ENCODE measurements at regions not wholly inside any gene's neighbourhood (a gene's known extent, or its start where the extent isn't known, plus 50 kb on each side); places are given as distances from the start of the nearest gene placed in this dataset.

DNA sequence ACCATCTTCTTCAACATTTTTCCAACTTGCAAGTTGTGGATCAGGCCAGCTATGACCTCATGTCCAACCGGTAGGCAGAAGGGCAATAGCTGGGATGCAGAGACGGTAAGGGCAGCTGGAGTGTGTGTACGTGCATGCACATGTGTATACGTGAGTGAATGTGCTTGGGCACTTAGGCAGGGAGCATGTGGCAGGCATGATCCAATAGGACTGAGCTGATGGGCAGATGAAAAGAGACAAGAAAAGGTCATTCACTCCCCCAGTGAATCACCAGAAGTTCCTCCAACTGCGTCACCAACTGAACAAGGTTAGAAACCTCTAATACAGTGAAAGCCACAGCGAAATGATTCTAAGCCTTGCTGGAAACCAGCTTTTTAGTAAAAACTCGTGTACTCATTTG is 176.1 kb downstream of the FGFR2 start:
- Histone ChIP-seq H3K4me1 (no peaks in the 10 kb centered on the region), H3K27me3 (replicated peaks in 1 of 7) (no peaks in the 10 kb centered on the region), H3K36me3 (no peaks in the 10 kb centered on the region), H3K9me3 (no peaks in the 10 kb centered on the region), H3K27ac (no peak overlapping the region), H3K4me3 (no peak overlapping the region)
- WGBS, 5 donors = 86 to 91% (median 86%) methylated on average over 7 of the region's 7 CpGs
- TF ChIP-seq POLR2AphosphoS5 (IDR thresholded peaks at IDR 0.05) (no peak), POLR2A (IDR thresholded peaks at IDR 0.05) (no peak)
- TF ChIP-seq, protein P1, sequence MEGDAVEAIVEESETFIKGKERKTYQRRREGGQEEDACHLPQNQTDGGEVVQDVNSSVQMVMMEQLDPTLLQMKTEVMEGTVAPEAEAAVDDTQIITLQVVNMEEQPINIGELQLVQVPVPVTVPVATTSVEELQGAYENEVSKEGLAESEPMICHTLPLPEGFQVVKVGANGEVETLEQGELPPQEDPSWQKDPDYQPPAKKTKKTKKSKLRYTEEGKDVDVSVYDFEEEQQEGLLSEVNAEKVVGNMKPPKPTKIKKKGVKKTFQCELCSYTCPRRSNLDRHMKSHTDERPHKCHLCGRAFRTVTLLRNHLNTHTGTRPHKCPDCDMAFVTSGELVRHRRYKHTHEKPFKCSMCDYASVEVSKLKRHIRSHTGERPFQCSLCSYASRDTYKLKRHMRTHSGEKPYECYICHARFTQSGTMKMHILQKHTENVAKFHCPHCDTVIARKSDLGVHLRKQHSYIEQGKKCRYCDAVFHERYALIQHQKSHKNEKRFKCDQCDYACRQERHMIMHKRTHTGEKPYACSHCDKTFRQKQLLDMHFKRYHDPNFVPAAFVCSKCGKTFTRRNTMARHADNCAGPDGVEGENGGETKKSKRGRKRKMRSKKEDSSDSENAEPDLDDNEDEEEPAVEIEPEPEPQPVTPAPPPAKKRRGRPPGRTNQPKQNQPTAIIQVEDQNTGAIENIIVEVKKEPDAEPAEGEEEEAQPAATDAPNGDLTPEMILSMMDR (IDR thresholded peaks at IDR 0.05 in 8 of 11, conservative IDR thresholded peaks at IDR 0.05 in 3 of 11) = no peak
- no peak for DNase-seq
- intact Hi-C loops (cut with DNase I; ENCODE audit: low total_unique reads) = no loop called here

DNA sequence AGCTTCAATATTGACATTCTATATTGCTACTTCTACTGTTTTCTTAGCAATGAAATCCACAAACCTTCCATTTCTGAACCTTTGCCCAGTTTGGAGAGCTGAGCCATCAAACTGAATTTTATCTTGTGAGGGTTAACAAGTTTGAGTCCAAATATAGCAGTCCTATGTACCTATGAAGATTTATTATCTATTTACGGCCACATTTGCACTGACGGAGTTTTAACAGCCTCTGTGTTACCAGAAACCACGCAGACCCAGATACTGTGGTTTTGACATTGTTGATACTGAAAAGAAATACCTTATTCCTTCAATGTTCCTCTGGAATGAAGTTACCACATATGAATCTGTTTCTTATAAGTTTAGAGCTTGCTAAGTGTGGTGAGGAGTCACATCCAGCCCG is 172.6 kb downstream of the FGFR2 start:
- intact Hi-C loops (cut with DNase I; ENCODE audit: low total_unique reads) = no loop called here
- 51 to 70% (median 59%) methylated on average over 4 of the region's 4 CpGs for WGBS, 5 donors

DNA sequence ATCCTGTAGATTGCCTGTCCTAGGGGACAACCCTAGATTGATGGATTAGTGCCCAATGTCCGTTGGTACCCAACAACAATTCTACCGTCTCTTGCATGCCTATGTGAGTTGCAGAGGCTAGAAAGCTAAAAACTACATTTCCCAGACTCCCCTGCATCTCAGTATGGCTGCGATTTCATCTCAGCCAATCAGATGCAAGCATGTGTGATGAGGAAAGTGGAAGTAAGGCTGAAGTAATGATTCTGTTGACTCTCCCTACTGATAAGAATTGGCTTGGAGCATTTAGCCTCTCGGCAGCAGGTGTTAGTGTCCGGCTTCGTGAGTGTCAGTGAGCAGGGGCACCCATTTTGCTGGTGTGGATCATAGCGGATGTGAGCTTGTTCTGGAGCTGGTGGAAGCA is 171.9 kb downstream of the FGFR2 start:
- Histone ChIP-seq H3K27me3 (replicated peaks in 1 of 7) (no peaks in the 10 kb centered on the region), H3K27ac (no peak overlapping the region), H3K4me1 (no peaks in the 10 kb centered on the region), H3K4me3 (no peak overlapping the region), H3K36me3 (no peaks in the 10 kb centered on the region), H3K9me3 (no peaks in the 10 kb centered on the region)
- no peak for DNase-seq
- TF ChIP-seq POLR2A (IDR thresholded peaks at IDR 0.05) = no peak
- intact Hi-C loops (cut with DNase I; ENCODE audit: low total_unique reads) = no loop called here
- 77 to 87% (median 81%) methylated on average over 7 of the region's 7 CpGs for WGBS, 5 donors

More for the DNA sequence above, 172.6 kb downstream of the FGFR2 start:
- no peaks in the 10 kb centered on the region for H3K4me1 ChIP-seq
- no peak for DNase-seq
- no peaks in the 10 kb centered on the region for H3K36me3 ChIP-seq
- H3K4me3 ChIP-seq = no peak overlapping the region
- H3K9me3 ChIP-seq = no peaks in the 10 kb centered on the region
- H3K27me3 ChIP-seq (replicated peaks in 1 of 7) = no peaks in the 10 kb centered on the region
- TF ChIP-seq POLR2AphosphoS5 (IDR thresholded peaks at IDR 0.05) (no peak), POLR2A (IDR thresholded peaks at IDR 0.05) (no peak)
- TF ChIP-seq, protein P1 (IDR thresholded peaks at IDR 0.05 in 8 of 11, conservative IDR thresholded peaks at IDR 0.05 in 3 of 11) = no peak
- H3K27ac ChIP-seq = no peak overlapping the region

Small RNA genes lying in the stretch of these regions (small RNA-seq; reads per million reads assigned to genes)
- gene RN7SKP167 = 0 reads per million in 4 donors
